IMR-90 (cell line): ENCODE measurements at regions not wholly inside any gene's neighbourhood (a gene's known extent, or its start where the extent isn't known, plus 50 kb on each side); places are given as distances from the start of the nearest gene placed in this dataset.

Experiments used
- CEBPB ChIP-seq: IDR thresholded peaks from 2 replicates; pipeline ENCODE4 v1.6.1; 2012; ENCODE audit warnings: low read depth, low read length, improper control_type of control experiment
- CTCF ChIP-seq: conservative IDR thresholded peaks from 2 replicates; pipeline ENCODE4 v1.5.1; 2012; ENCODE audit warnings: mild to moderate bottlenecking, low read depth, low read length, improper control_type of control experiment
- MAZ ChIP-seq: IDR thresholded peaks from 2 replicates; pipeline ENCODE4 v1.6.1; 2012; ENCODE audit warnings: low read depth, mild to moderate bottlenecking, low read length, improper control_type of control experiment, moderate library complexity, borderline replicate concordance
- POLR2A ChIP-seq: IDR thresholded peaks from 2 replicates; pipeline ENCODE4 v1.6.1; 2012; ENCODE audit warnings: mild to moderate bottlenecking, low read depth, low read length
- RFX5 ChIP-seq: IDR thresholded peaks from 2 replicates; pipeline ENCODE4 v1.8.0; 2012; ENCODE audit warnings: low read depth, mild to moderate bottlenecking, low read length, moderate library complexity
- SMC3 ChIP-seq: fragments of 150-350 bp; IDR thresholded peaks from 2 replicates; pipeline ENCODE4 v1.6.1; 2016; ENCODE audit warnings: low read depth, mild to moderate bottlenecking, antibody characterized with exemption, low read length, moderate library complexity
- TF ChIP-seq, protein P1 (sequence below): fragments of 150-350 bp; IDR thresholded peaks from 2 replicates; pipeline ENCODE4 v1.6.1; 2017; ENCODE audit warnings: mild to moderate bottlenecking, antibody characterized with exemption, low read length, low read depth

- TF ChIP-seq CTCF, result no peak
- TF ChIP-seq SMC3, result no peak
- no peak for TF ChIP-seq POLR2A
- TF ChIP-seq RFX5, result no peak
- TF ChIP-seq, protein P1, sequence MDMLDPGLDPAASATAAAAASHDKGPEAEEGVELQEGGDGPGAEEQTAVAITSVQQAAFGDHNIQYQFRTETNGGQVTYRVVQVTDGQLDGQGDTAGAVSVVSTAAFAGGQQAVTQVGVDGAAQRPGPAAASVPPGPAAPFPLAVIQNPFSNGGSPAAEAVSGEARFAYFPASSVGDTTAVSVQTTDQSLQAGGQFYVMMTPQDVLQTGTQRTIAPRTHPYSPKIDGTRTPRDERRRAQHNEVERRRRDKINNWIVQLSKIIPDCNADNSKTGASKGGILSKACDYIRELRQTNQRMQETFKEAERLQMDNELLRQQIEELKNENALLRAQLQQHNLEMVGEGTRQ, result no peak
- TF ChIP-seq CEBPB, result no peak
- TF ChIP-seq MAZ, result no peak
Measured at GRCh38 chrX:65873385-65873784, 166.5 kb downstream of the VSIG4 start.
